Common myeloid progenitor, CD34-positive (primary cell): ENCODE measurements at regions not wholly inside any gene's neighbourhood (a gene's known extent, or its start where the extent isn't known, plus 50 kb on each side); places are given as distances from the start of the nearest gene placed in this dataset.

ENCODE experiments used
- CTCF ChIA-PET: fragments of 350-600 bp; sonication (Branson Sonifier 250); formaldehyde crosslinking; loops from one replicate; lab custom pipeline; 2021; ENCODE audit warnings: antibody characterized with exemption; lab: Charles Lee
- POLR2A ChIA-PET: fragments of 350-600 bp; sonication (Branson Sonifier 250); formaldehyde crosslinking; loops from one replicate; lab custom pipeline; 2021; ENCODE audit warnings: antibody characterized with exemption; lab: Charles Lee
- DNase-seq, 3 donors: peaks; one replicate each; pipeline versions ENCODE4 v3.0.0 to v3.0.0-alpha.2; 2013
- H3K27ac ChIP-seq, 2 experiments: 1 replicate in 1 of 2; 2 replicates in 1 of 2; pipeline ENCODE4 v1.7.0; 2013; ENCODE audit warnings: inconsistent platforms in 2 of 2, low read length in 2 of 2, mild to moderate bottlenecking in 2 of 2, low read depth in 1 of 2, moderate library complexity in 1 of 2; ENCODE audit not compliant: severe bottlenecking in 2 of 2, insufficient read depth in 1 of 2, poor library complexity in 1 of 2
- H3K27me3 ChIP-seq, 5 experiments: replicated peaks in 2 of 5; 1 replicate in 3 of 5; 2 replicates in 2 of 5; pipeline versions ENCODE4 v1.6.1 to v1.7.0; 2013; ENCODE audit warnings: low read length in 4 of 5, mild to moderate bottlenecking in 2 of 5, moderate library complexity in 2 of 5, inconsistent platforms in 1 of 5; ENCODE audit not compliant: insufficient read depth in 5 of 5, control insufficient read depth in 4 of 5
- H3K36me3 ChIP-seq, 4 experiments: 1 replicate in 2 of 4; 2 replicates in 2 of 4; pipeline versions ENCODE4 v1.6.1 to v1.7.0; 2013; ENCODE audit warnings: low read length in 3 of 4, control low read depth in 1 of 4, mild to moderate bottlenecking in 1 of 4; ENCODE audit not compliant: control insufficient read depth in 4 of 4, insufficient read depth in 4 of 4
- H3K4me1 ChIP-seq, 4 experiments: 1 replicate in 3 of 4; 2 replicates in 1 of 4; pipeline versions ENCODE4 v1.6.1 to v1.7.1; 2013; ENCODE audit warnings: low read length in 3 of 4, mild to moderate bottlenecking in 3 of 4, control low read depth in 1 of 4, inconsistent platforms in 1 of 4, moderate library complexity in 1 of 4; ENCODE audit not compliant: control insufficient read depth in 4 of 4, insufficient read depth in 4 of 4; ENCODE audit errors: control extremely low read depth in 1 of 4
- H3K4me3 ChIP-seq, 7 experiments: 1 replicate in 4 of 7; 2 replicates in 3 of 7; pipeline versions ENCODE4 v1.5.1 to v1.7.0; 2013; ENCODE audit warnings: mild to moderate bottlenecking in 7 of 7, low read length in 6 of 7, moderate library complexity in 6 of 7, inconsistent platforms in 2 of 7, low read depth in 2 of 7, control low read depth in 1 of 7; ENCODE audit not compliant: insufficient read depth in 4 of 7, control insufficient read depth in 1 of 7; ENCODE audit errors: extremely low read depth in 1 of 7
- H3K9me3 ChIP-seq, 5 experiments: 1 replicate in 4 of 5; 2 replicates in 1 of 5; pipeline versions ENCODE4 v1.6.1 to v1.7.1; 2013; ENCODE audit warnings: low read length in 4 of 5, mild to moderate bottlenecking in 2 of 5, inconsistent platforms in 1 of 5, low read depth in 1 of 5, moderate library complexity in 1 of 5; ENCODE audit not compliant: control insufficient read depth in 4 of 5, insufficient read depth in 2 of 5; ENCODE audit errors: control extremely low read depth in 1 of 5
- WGBS: methylation state at CpG from one replicate; pipeline ENCODE4 v1.1.5; 2013; ENCODE audit not compliant: insufficient coverage; 5-methylcytosine and 5-hydroxymethylcytosine counted together

DNA sequence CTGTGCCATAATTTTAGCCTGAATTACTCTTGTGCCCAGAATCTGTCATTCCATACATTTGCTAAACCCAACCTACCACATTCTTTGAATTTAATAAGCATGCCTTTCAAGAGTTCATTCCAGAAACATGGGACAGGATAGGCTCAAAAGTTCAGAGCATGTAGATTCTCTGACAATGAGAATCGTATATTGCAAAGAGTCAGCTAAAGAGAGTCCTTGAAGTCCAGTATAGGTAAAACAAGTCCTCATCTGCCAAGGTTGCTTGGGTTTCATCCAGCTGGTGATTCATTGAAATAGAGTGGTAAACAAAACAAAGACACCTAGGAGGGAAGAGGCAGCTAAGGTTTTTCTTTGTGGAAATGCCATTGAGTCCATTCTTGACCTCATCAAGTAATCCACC, 249.3 kb upstream of the DIPK2B start:
- H3K9me3 ChIP-seq, result no peaks in the 10 kb centered on the region
- no peak overlapping the region for H3K4me3 ChIP-seq
- ChIA-PET POLR2A (no interaction called here), CTCF (no interaction called here)
- no peaks in the 10 kb centered on the region for H3K4me1 ChIP-seq
- no peaks in the 10 kb centered on the region for H3K36me3 ChIP-seq
- 75% methylated on average over 1 of the region's 1 CpG for WGBS
- no peak overlapping the region for H3K27ac ChIP-seq
- DNase-seq, result no peak
- H3K27me3 ChIP-seq, result peaks cover 0 to 4% (median 0%) of the 10 kb centered on the region in 5 experiments

- no peaks in the 10 kb centered on the region for H3K4me1 ChIP-seq
These were observed 247.3 kb upstream of the DIPK2B start for GRCh38 chrX:45447995-45448394.

GRCh38 chrX:45447331-45447730, 246.7 kb upstream of the DIPK2B start:
- ChIA-PET POLR2A (no interaction called here), CTCF (no interaction called here)
- no peak overlapping the region for H3K27ac ChIP-seq
- H3K27me3 ChIP-seq, result peaks cover 0 to 9% (median 0%) of the 10 kb centered on the region in 5 experiments
- no peaks in the 10 kb centered on the region for H3K4me1 ChIP-seq
- H3K9me3 ChIP-seq, result no peaks in the 10 kb centered on the region
- no peaks in the 10 kb centered on the region for H3K36me3 ChIP-seq
- no peak for DNase-seq
- no peak overlapping the region for H3K4me3 ChIP-seq

More at GRCh38 chrX:45447995-45448394, 247.3 kb upstream of the DIPK2B start:
- no peak overlapping the region for H3K27ac ChIP-seq
- ChIA-PET CTCF (no interaction called here), POLR2A (no interaction called here)
- DNase-seq, result no peak
- no peaks in the 10 kb centered on the region for H3K36me3 ChIP-seq
- no peak overlapping the region for H3K4me3 ChIP-seq
- H3K9me3 ChIP-seq, result no peaks in the 10 kb centered on the region
- peaks cover 0 to 9% (median 0%) of the 10 kb centered on the region in 5 experiments for H3K27me3 ChIP-seq

- peak; percentile 16 to 82 (median 69) for DNase-seq
- ChIA-PET POLR2A (no interaction called here), CTCF (no interaction called here)
These were observed 245.2 kb upstream of the DIPK2B start for GRCh38 chrX:45445745-45446412.

GRCh38 chrX:45437186-45437585, 236.5 kb upstream of the DIPK2B start:
- WGBS, result 100% methylated on average over 1 of the region's 2 CpGs

More at GRCh38 chrX:45445745-45446412, 245.2 kb upstream of the DIPK2B start:
- Histone ChIP-seq H3K27me3 (peaks cover 0 to 9% (median 0%) of the 10 kb centered on the region in 5 experiments), H3K4me1 (no peaks in the 10 kb centered on the region), H3K9me3 (peaks cover 0 to 3% (median 0%) of the 10 kb centered on the region in 5 experiments), H3K4me3 (no peak overlapping the region), H3K27ac (no peak overlapping the region), H3K36me3 (no peaks in the 10 kb centered on the region)
- WGBS, result 17% methylated on average over 1 of the region's 2 CpGs

DNA sequence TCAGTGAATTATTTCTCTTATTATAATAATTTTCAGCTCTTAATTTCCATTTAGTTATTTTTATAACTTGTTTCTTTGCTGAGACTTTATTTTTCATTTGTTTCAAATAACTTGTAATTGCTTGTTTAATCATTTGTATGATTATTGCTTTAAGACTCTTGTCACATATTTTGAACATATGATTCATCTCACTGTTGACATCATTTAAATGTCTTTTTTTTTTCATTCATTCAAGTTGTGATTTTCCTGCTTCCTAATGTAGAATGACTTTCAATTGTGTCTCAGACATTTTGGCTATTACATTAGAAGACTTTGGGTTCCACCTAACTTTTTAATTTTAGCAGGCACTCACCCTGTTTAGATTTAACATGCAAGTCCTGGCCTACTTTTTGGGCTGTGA, 234.8 kb upstream of the DIPK2B start:
- no peak overlapping the region for H3K4me3 ChIP-seq
- no peak for DNase-seq
- ChIA-PET POLR2A (no interaction called here), CTCF (no interaction called here)
- no peaks in the 10 kb centered on the region for H3K36me3 ChIP-seq
- H3K27me3 ChIP-seq, result peaks cover 0 to 8% (median 0%) of the 10 kb centered on the region in 5 experiments
- H3K4me1 ChIP-seq, result no peaks in the 10 kb centered on the region
- H3K27ac ChIP-seq, result no peak overlapping the region
- H3K9me3 ChIP-seq, result no peaks in the 10 kb centered on the region

More at GRCh38 chrX:45437186-45437585, 236.5 kb upstream of the DIPK2B start:
- Histone ChIP-seq H3K27me3 (peaks cover 0 to 8% (median 0%) of the 10 kb centered on the region in 5 experiments), H3K9me3 (peaks cover 0 to 3% (median 0%) of the 10 kb centered on the region in 5 experiments), H3K36me3 (no peaks in the 10 kb centered on the region), H3K4me3 (no peak overlapping the region), H3K27ac (no peak overlapping the region), H3K4me1 (no peaks in the 10 kb centered on the region)
- ChIA-PET POLR2A (no interaction called here), CTCF (no interaction called here)
- no peak for DNase-seq

GRCh38 chrX:45434231-45434630, 233.6 kb upstream of the DIPK2B start:
- no peaks in the 10 kb centered on the region for H3K9me3 ChIP-seq
- POLR2A ChIA-PET, result no interaction called here
- CTCF ChIA-PET, result no interaction called here

More at GRCh38 chrX:45434231-45434630, 233.6 kb upstream of the DIPK2B start:
- Histone ChIP-seq H3K4me1 (no peaks in the 10 kb centered on the region), H3K27ac (no peak overlapping the region), H3K4me3 (no peak overlapping the region), H3K27me3 (peaks cover 0 to 8% (median 0%) of the 10 kb centered on the region in 5 experiments), H3K36me3 (no peaks in the 10 kb centered on the region)
- no CpG with 5 or more reads among the region's 1 CpG for WGBS
- no peak for DNase-seq
